HepG2 (cell line): ENCODE measurements at regions not wholly inside any gene's neighbourhood (a gene's known extent, or its start where the extent isn't known, plus 50 kb on each side); places are given as distances from the start of the nearest gene placed in this dataset.

Experiments
- ATAC-seq: fragments of 200-7000 bp; cut with Tn5 transposase; 3 replicates; pipeline ENCODE4 v1.9.1; 2020; ENCODE audit warnings: mild to moderate bottlenecking, moderate library complexity
- BruUV-seq: library from RNA; stranded (reverse); fragments of 400-500 nt; replicated peaks from 2 replicates; lab custom pipeline; 2021; lab: Mats Ljungman, UMichigan
- CTCF ChIA-PET: fragments of 300-600 bp; formaldehyde crosslinking; extraction: SDS; loops from one replicate; lab custom pipeline; 2021; ENCODE audit warnings: low total read pairs, inconsistent platforms, low intra/inter-chr PET ratio; lab: Yijun Ruan, JAX
- POLR2A ChIA-PET: fragments of 350-600 bp; sonication (Branson Sonifier 250); formaldehyde crosslinking; loops from one replicate; lab custom pipeline; 2020; ENCODE audit warnings: antibody characterized with exemption, inconsistent platforms; lab: Yijun Ruan, JAX
- DNase-seq: peaks from one replicate; pipeline ENCODE4 v3.0.0-alpha.2; 2015; ENCODE audit warnings: low spot score
- FAIRE-seq: peaks from 3 replicates; lab custom pipeline; 2011; peaks lifted over from hg19 to GRCh38; lab: Jason Lieb, UNC
- H2AFZ ChIP-seq: one replicate; pipeline ENCODE4 v1.6.1; 2011; ENCODE audit warnings: low read length, inconsistent platforms
- H3K27ac ChIP-seq: fragments of 300-600 bp; 3 replicates; pipeline ENCODE4 v1.8.0; 2011; ENCODE audit warnings: mixed run types, mild to moderate bottlenecking, mixed read lengths, low read length, inconsistent platforms; ENCODE audit not compliant: insufficient read depth; ENCODE audit errors: extremely low read length
- H3K27me3 ChIP-seq, 2 experiments: fragments of 200-600 bp in 1 of 2; 2 replicates in 1 of 2; 3 replicates in 1 of 2; pipeline versions ENCODE4 v1.6.0 to v1.8.0; 2011; ENCODE audit warnings: low read length in 2 of 2, mild to moderate bottlenecking in 2 of 2, moderate library complexity in 2 of 2, inconsistent platforms in 1 of 2; ENCODE audit not compliant: insufficient read depth in 2 of 2, control insufficient read depth in 1 of 2
- H3K36me3 ChIP-seq, 2 experiments: fragments of 200-600 bp in 1 of 2; replicated peaks in 1 of 2; 2 replicates in 1 of 2; 3 replicates in 1 of 2; pipeline versions ENCODE4 v1.5.1 to v1.8.0; 2011; ENCODE audit warnings: low read length in 2 of 2, inconsistent platforms in 1 of 2; ENCODE audit not compliant: insufficient read depth in 2 of 2, control insufficient read depth in 1 of 2
- H3K4me1 ChIP-seq: 2 replicates; pipeline ENCODE4 v1.5.1; 2012; ENCODE audit warnings: low read length, inconsistent platforms; ENCODE audit not compliant: insufficient read depth
- H3K4me2 ChIP-seq: 2 replicates; pipeline ENCODE4 v1.6.0; 2011; ENCODE audit warnings: low read depth, low read length, inconsistent platforms
- H3K4me3 ChIP-seq, 3 experiments: fragments of 200-600 bp in 1 of 3; sonication (generic), shearing (Covaris generic) in 1 of 3; replicated peaks in 1 of 3; 2 replicates each; pipeline ENCODE4 v1.5.1; 2011 to 2016; ENCODE audit warnings: low read length in 3 of 3, inconsistent platforms in 2 of 3, low read depth in 2 of 3, mild to moderate bottlenecking in 2 of 3, control low read depth in 1 of 3, mixed read lengths in 1 of 3; ENCODE audit not compliant: insufficient read depth in 1 of 3
- H3K79me2 ChIP-seq: one replicate; pipeline ENCODE4 v1.6.1; 2011; ENCODE audit warnings: low read length, inconsistent platforms; ENCODE audit not compliant: insufficient read depth
- H3K9ac ChIP-seq: 2 replicates; pipeline ENCODE4 v1.6.0; 2011; ENCODE audit warnings: mild to moderate bottlenecking, low read depth, low read length, inconsistent platforms; ENCODE audit not compliant: insufficient read depth
- H3K9me3 ChIP-seq: 2 replicates; pipeline ENCODE4 v1.5.1; 2012; ENCODE audit warnings: mild to moderate bottlenecking, low read length
- H4K20me1 ChIP-seq: 2 replicates; pipeline ENCODE4 v1.6.0; 2011; ENCODE audit warnings: inconsistent platforms, mild to moderate bottlenecking, low read length, moderate library complexity; ENCODE audit not compliant: insufficient read depth
- ARNTL ChIP-seq: sonication (generic); formaldehyde crosslinking; IDR thresholded peaks from 2 replicates; pipeline ENCODE4 v1.4.0; 2020; ENCODE audit warnings: mild to moderate bottlenecking, missing genetic modification reagents
- CHD4 ChIP-seq: fragments of 200-600 bp; sonication (generic); IDR thresholded peaks from 2 replicates; pipeline ENCODE4 v1.7.0; 2017; ENCODE audit warnings: mild to moderate bottlenecking, low read length, borderline replicate concordance
- FIP1L1 ChIP-seq: fragments of 200-400 bp; formaldehyde crosslinking; IDR thresholded peaks from 2 replicates; pipeline ENCODE4 v1.6.1; 2018; ENCODE audit warnings: low read depth, mild to moderate bottlenecking, low read length, moderate library complexity, borderline replicate concordance; ENCODE audit not compliant: insufficient read depth
- HNF4G ChIP-seq, 2 experiments: sonication (generic) in 1 of 2; formaldehyde crosslinking in 1 of 2; IDR thresholded peaks; 2 replicates each; pipeline versions ENCODE4 v1.4.0 to v1.6.1; 2011 to 2020; ENCODE audit warnings: borderline replicate concordance in 2 of 2, low read depth in 2 of 2, mild to moderate bottlenecking in 2 of 2, low read length in 1 of 2, missing genetic modification reagents in 1 of 2, moderate library complexity in 1 of 2
- MTA1 ChIP-seq: sonication (generic); formaldehyde crosslinking; IDR thresholded peaks from 2 replicates; pipeline ENCODE4 v1.4.0; 2020; ENCODE audit warnings: missing genetic modification reagents, mild to moderate bottlenecking, borderline replicate concordance
- MTERF4 ChIP-seq: sonication (generic); formaldehyde crosslinking; IDR thresholded peaks from 2 replicates; pipeline ENCODE4 v1.8.0; 2023; ENCODE audit warnings: mild to moderate bottlenecking, missing genetic modification reagents
- MXI1 ChIP-seq: IDR thresholded peaks from 3 replicates; pipeline ENCODE4 v1.6.1; 2012; ENCODE audit warnings: low read depth, low read length, inconsistent platforms, borderline replicate concordance
- MZF1 ChIP-seq: sonication (generic); formaldehyde crosslinking; IDR thresholded peaks from 2 replicates; pipeline ENCODE4 v1.8.1; 2023; ENCODE audit warnings: mild to moderate bottlenecking, missing genetic modification reagents, borderline replicate concordance
- NR1H2 ChIP-seq: sonication (generic); formaldehyde crosslinking; IDR thresholded peaks from 2 replicates; pipeline ENCODE4 v1.8.1; 2022; ENCODE audit warnings: low read depth, missing genetic modification reagents, borderline replicate concordance
- PLSCR1 ChIP-seq: sonication (generic); formaldehyde crosslinking; IDR thresholded peaks from 2 replicates; pipeline ENCODE4 v1.5.0; 2020; ENCODE audit warnings: missing genetic modification reagents, mild to moderate bottlenecking, borderline replicate concordance
- SIN3B ChIP-seq: fragments of 150-350 bp; IDR thresholded peaks from 2 replicates; pipeline ENCODE4 v1.6.1; 2014; ENCODE audit warnings: low read length
- SMYD3 ChIP-seq: sonication (generic); formaldehyde crosslinking; IDR thresholded peaks from 2 replicates; pipeline ENCODE4 v1.8.1; 2023; ENCODE audit warnings: mild to moderate bottlenecking, missing genetic modification reagents
- SOX6 ChIP-seq, 2 experiments: fragments of 450-650 bp in 1 of 2; sonication (generic) in 1 of 2; formaldehyde crosslinking in 1 of 2; IDR thresholded peaks; 2 replicates each; pipeline versions ENCODE4 v1.4.0 to v1.6.1; 2017 to 2020; ENCODE audit warnings: antibody characterized with exemption in 1 of 2, mild to moderate bottlenecking in 1 of 2, missing genetic modification reagents in 1 of 2
- TCF7 ChIP-seq: sonication (generic); IDR thresholded peaks from 2 replicates; pipeline ENCODE4 v1.6.1; 2016; ENCODE audit warnings: antibody characterized with exemption, low read depth
- ZFP37 ChIP-seq: sonication (generic); formaldehyde crosslinking; IDR thresholded peaks from 2 replicates; pipeline ENCODE4 v1.4.0; 2020; ENCODE audit warnings: missing genetic modification reagents, borderline replicate concordance
- ZFP90 ChIP-seq: sonication (generic); formaldehyde crosslinking; IDR thresholded peaks from 2 replicates; pipeline ENCODE4 v1.8.0; 2022; ENCODE audit warnings: missing genetic modification reagents, mild to moderate bottlenecking, inconsistent platforms, borderline replicate concordance
- WGBS: methylation state at CpG from one replicate; pipeline ENCODE4 v1.1.6; 2017; ENCODE audit warnings: low lambda C conversion rate; 5-methylcytosine and 5-hydroxymethylcytosine counted together
- in situ Hi-C: cut with HindIII; loops from 2 replicates; pipeline ENCODE4 v1.10.0; 2017; ENCODE audit warnings: low pct_unique_long_range_greater_than_20kb; ENCODE audit not compliant: extremely low pct_ligation_motif_present
- intact Hi-C: fragments of 100-400 bp; cut with micrococcal nuclease; formaldehyde crosslinking; loops from one replicate; pipeline ENCODE4 v1.10.0; 2022; ENCODE audit not compliant: unreplicated experiment

GRCh38 chr2:8357738-8358518, 323.9 kb upstream of the ID2 start:
- 48% methylated on average over 8 of the region's 8 CpGs for WGBS
- ATAC-seq (no peak), FAIRE-seq (no peak), DNase-seq (no peak)
- Histone ChIP-seq H3K9ac (no peak overlapping the region), H3K36me3 (no peaks in the 10 kb centered on the region), H3K79me2 (no peaks in the 10 kb centered on the region), H3K9me3 (no peaks in the 10 kb centered on the region), H3K4me3 (no peak overlapping the region), H3K27ac (no peak overlapping the region), H4K20me1 (no peaks in the 10 kb centered on the region), H3K27me3 (0 out of 5 replicates have a peak, but pooled peaks cover 0 to 3% of the 10 kb centered on the region in 2 experiments), H2AFZ (no peak overlapping the region), H3K4me2 (no peak overlapping the region), H3K4me1 (no peaks in the 10 kb centered on the region)
- ChIA-PET CTCF (no interaction called here), POLR2A (no interaction called here)
- in situ Hi-C loops = no loop called here
- intact Hi-C loops = no loop called here
- TF ChIP-seq ARNTL (CRISPR knock-in tag) = no peak
- TF ChIP-seq SOX6 (IDR thresholded peaks at IDR 0.05) = 0 out of 2 replicates have a peak, but pooled peaks have one; percentile 12
- TF ChIP-seq SOX6 (CRISPR knock-in tag; IDR thresholded peaks at IDR 0.05) = no peak
- no peak for TF ChIP-seq TCF7
- no peak for TF ChIP-seq MXI1
- no TSS peak for BruUV-seq

- Histone ChIP-seq H3K27me3 (peaks cover 0 to 4% of the 10 kb centered on the region in 2 experiments; a peak in 1 of 5 replicates), H2AFZ (no peak overlapping the region), H3K9ac (no peak overlapping the region), H3K4me1 (peaks cover 23% of the 10 kb centered on the region), H3K4me3 (no peak overlapping the region), H4K20me1 (no peaks in the 10 kb centered on the region), H3K4me2 (no peak overlapping the region), H3K9me3 (no peaks in the 10 kb centered on the region), H3K27ac (no peak overlapping the region), H3K36me3 (no peaks in the 10 kb centered on the region), H3K79me2 (no peaks in the 10 kb centered on the region)
- intact Hi-C loops = no loop called here
- DNase-seq = no peak
- ChIA-PET POLR2A (no interaction called here), CTCF (no interaction called here)
- FAIRE-seq = no peak
- in situ Hi-C loops = no loop called here
- BruUV-seq = no TSS peak
- 55% methylated on average over 8 of the region's 8 CpGs for WGBS
- ATAC-seq = no peak
- TF ChIP-seq MTERF4 (CRISPR knock-in tag) = no peak
- no peak for TF ChIP-seq MTA1 (CRISPR knock-in tag)
- no peak for TF ChIP-seq PLSCR1 (CRISPR knock-in tag)
- no peak for TF ChIP-seq SIN3B
- TF ChIP-seq MZF1 (CRISPR knock-in tag) = no peak
- no peak for TF ChIP-seq ZFP37 (CRISPR knock-in tag)
- TF ChIP-seq CHD4 = no peak
- TF ChIP-seq FIP1L1 = no peak
- TF ChIP-seq NR1H2 = no peak
- TF ChIP-seq ZFP90 = no peak
- no peak for TF ChIP-seq SMYD3 (CRISPR knock-in tag)
- no peak for TF ChIP-seq HNF4G (IDR thresholded peaks at IDR 0.05; ENCODE audit: borderline replicate concordance, low read depth, low read length)
- no peak for TF ChIP-seq HNF4G (CRISPR knock-in tag; IDR thresholded peaks at IDR 0.05; ENCODE audit: borderline replicate concordance, low read depth)
Measured at GRCh38 chr2:8361930-8362329, 319.9 kb upstream of the ID2 start.
